Calu3 (cell line): ENCODE measurements at regions not wholly inside any gene's neighbourhood (a gene's known extent, or its start where the extent isn't known, plus 50 kb on each side); places are given as distances from the start of the nearest gene placed in this dataset.

Experiments used
- BruUV-seq: library from RNA; stranded (reverse); fragments of 400-500 nt; replicated peaks from 2 replicates; lab custom pipeline; 2021; lab: Mats Ljungman, UMichigan
- CTCF ChIA-PET: fragments of 300-600 bp; sonication (Branson Sonifier 250); formaldehyde crosslinking; loops from one replicate; lab custom pipeline; 2022; ENCODE audit warnings: antibody characterized with exemption; lab: Charles Lee
- DNase-seq: peaks from one replicate; pipeline ENCODE4 v3.0.0; 2022
- H3K27ac Mint-ChIP-seq: one replicate; pipeline ENCODE4 v1.8.0; 2022; ENCODE audit warnings: mixed read lengths; ENCODE audit not compliant: unreplicated experiment
- H3K27me3 Mint-ChIP-seq: one replicate; pipeline ENCODE4 v1.8.0; 2022; ENCODE audit warnings: mixed read lengths; ENCODE audit not compliant: unreplicated experiment
- H3K36me3 Mint-ChIP-seq: one replicate; pipeline ENCODE4 v1.8.0; 2022; ENCODE audit warnings: mild to moderate bottlenecking, moderate library complexity, mixed read lengths; ENCODE audit not compliant: insufficient read depth, unreplicated experiment
- H3K4me1 Mint-ChIP-seq: one replicate; pipeline ENCODE4 v1.8.0; 2022; ENCODE audit warnings: mild to moderate bottlenecking, low read depth, mixed read lengths; ENCODE audit not compliant: unreplicated experiment
- H3K4me3 Mint-ChIP-seq: one replicate; pipeline ENCODE4 v1.8.0; 2022; ENCODE audit warnings: mild to moderate bottlenecking, low read depth, moderate library complexity, mixed read lengths; ENCODE audit not compliant: unreplicated experiment
- H3K9me3 Mint-ChIP-seq: one replicate; pipeline ENCODE4 v1.8.0; 2022; ENCODE audit warnings: low read depth, mixed read lengths; ENCODE audit not compliant: unreplicated experiment
- CTCF ChIP-seq: fragments of 200-600 bp; IDR thresholded peaks from one replicate; pipeline ENCODE4 v1.8.0; 2022; ENCODE audit warnings: antibody characterized with exemption; ENCODE audit not compliant: unreplicated experiment
- intact Hi-C: fragments of 100-400 bp; cut with micrococcal nuclease; formaldehyde crosslinking; loops from one replicate; pipeline ENCODE4 v1.10.0; 2022; ENCODE audit not compliant: unreplicated experiment

GRCh38 chr12:94047781-94048567 is 100.4 kb upstream of the PLXNC1 start:
- BruUV-seq, result no TSS peak
- intact Hi-C loops, result no loop called here
- no peak overlapping the region for H3K27ac Mint-ChIP-seq
- CTCF ChIA-PET, result no interaction called here
- H3K4me1 Mint-ChIP-seq, result no peaks in the 10 kb centered on the region
- H3K4me3 Mint-ChIP-seq, result no peak overlapping the region
- TF ChIP-seq CTCF, result no peak
- no peaks in the 10 kb centered on the region for H3K36me3 Mint-ChIP-seq
- peaks cover 4% of the 10 kb centered on the region for H3K9me3 Mint-ChIP-seq
- no peak for DNase-seq
- peaks cover 41% of the 10 kb centered on the region for H3K27me3 Mint-ChIP-seq

- Mint-ChIP-seq H3K4me1 (no peaks in the 10 kb centered on the region), H3K9me3 (peaks cover 4% of the 10 kb centered on the region), H3K4me3 (no peak overlapping the region), H3K27me3 (peaks cover 37% of the 10 kb centered on the region), H3K36me3 (no peaks in the 10 kb centered on the region), H3K27ac (no peak overlapping the region)
- intact Hi-C loops, result no loop called here
- no peak for DNase-seq
- CTCF ChIA-PET, result no interaction called here
- BruUV-seq, result no TSS peak
- no peak for TF ChIP-seq CTCF
Measured at GRCh38 chr12:94048757-94049156, 99.6 kb upstream of the PLXNC1 start.

GRCh38 chr12:94049718-94050117 is 98.7 kb upstream of the PLXNC1 start:
- intact Hi-C loops, result no loop called here
- Mint-ChIP-seq H3K4me1 (no peaks in the 10 kb centered on the region), H3K4me3 (no peak overlapping the region), H3K36me3 (no peaks in the 10 kb centered on the region), H3K9me3 (peaks cover 4% of the 10 kb centered on the region), H3K27ac (no peak overlapping the region), H3K27me3 (peaks cover 37% of the 10 kb centered on the region)
- no peak for DNase-seq
- CTCF ChIA-PET, result no interaction called here
- TF ChIP-seq CTCF, result no peak
- BruUV-seq, result no TSS peak

GRCh38 chr12:94053676-94054075 is 94.7 kb upstream of the PLXNC1 start:
- CTCF ChIA-PET, result no interaction called here
- no peak for DNase-seq
- no peak overlapping the region for H3K27ac Mint-ChIP-seq
- intact Hi-C loops, result no loop called here
- H3K9me3 Mint-ChIP-seq, result peaks cover 4% of the 10 kb centered on the region
- no peak for TF ChIP-seq CTCF
- BruUV-seq, result no TSS peak
- no peaks in the 10 kb centered on the region for H3K4me1 Mint-ChIP-seq
- no peaks in the 10 kb centered on the region for H3K36me3 Mint-ChIP-seq
- peaks cover 24% of the 10 kb centered on the region for H3K27me3 Mint-ChIP-seq
- H3K4me3 Mint-ChIP-seq, result no peak overlapping the region
